Spleen (tissue), 11 donors: ENCODE measurements at regions not wholly inside any gene's neighbourhood (a gene's known extent, or its start where the extent isn't known, plus 50 kb on each side); places are given as distances from the start of the nearest gene placed in this dataset.

Source experiments
- DNase-seq: peaks from one replicate; pipeline ENCODE4 v3.0.0-alpha.2; 2020
- H3K27ac ChIP-seq, 8 donors: fragments of 200-600 bp; sonication (generic) in 7 of 8; 1 replicate in 4 of 8; 2 replicates in 4 of 8; pipeline versions ENCODE4 v1.5.0 to v1.8.0; 2016 to 2021; ENCODE audit warnings: inconsistent platforms in 4 of 8, mild to moderate bottlenecking in 4 of 8, moderate library complexity in 1 of 8
- H3K27me3 ChIP-seq, 7 donors: fragments of 200-600 bp; sonication (generic) in 6 of 7; replicated peaks in 1 of 7; 1 replicate in 4 of 7; 2 replicates in 3 of 7; pipeline versions ENCODE4 v1.5.0 to v1.8.0; 2016 to 2021; ENCODE audit warnings: inconsistent platforms in 3 of 7, mild to moderate bottlenecking in 1 of 7
- H3K36me3 ChIP-seq, 6 donors: fragments of 200-600 bp; sonication (generic) in 5 of 6; 1 replicate in 4 of 6; 2 replicates in 2 of 6; pipeline versions ENCODE4 v1.5.0 to v1.8.0; 2016 to 2021; ENCODE audit warnings: inconsistent platforms in 2 of 6
- H3K4me1 ChIP-seq, 6 donors: fragments of 200-600 bp; sonication (generic) in 5 of 6; 1 replicate in 3 of 6; 2 replicates in 3 of 6; pipeline versions ENCODE4 v1.5.0 to v1.8.0; 2016 to 2021; ENCODE audit warnings: inconsistent platforms in 3 of 6
- H3K4me3 ChIP-seq, 8 donors: fragments of 200-600 bp; sonication (generic) in 7 of 8; 1 replicate in 4 of 8; 2 replicates in 4 of 8; pipeline versions ENCODE4 v1.5.0 to v1.8.0; 2016 to 2021; ENCODE audit warnings: inconsistent platforms in 4 of 8, mild to moderate bottlenecking in 4 of 8, moderate library complexity in 2 of 8
- H3K9me3 ChIP-seq, 8 donors: fragments of 200-600 bp; sonication (generic) in 7 of 8; 1 replicate in 4 of 8; 2 replicates in 4 of 8; pipeline versions ENCODE4 v1.5.0 to v1.8.0; 2016 to 2021; ENCODE audit warnings: inconsistent platforms in 4 of 8
- POLR2A ChIP-seq, 3 donors: fragments of 450-650 bp; IDR thresholded peaks; one replicate each; pipeline ENCODE4 v1.5.1; 2017; ENCODE audit warnings: antibody characterized with exemption in 3 of 3, mild to moderate bottlenecking in 1 of 3
- POLR2AphosphoS5 ChIP-seq, 3 donors: sonication (generic); formaldehyde crosslinking; IDR thresholded peaks; one replicate each; pipeline ENCODE4 v1.5.1; 2017; ENCODE audit warnings: antibody characterized with exemption in 3 of 3
- WGBS, 5 donors: extraction: QIAGEN DNeasy Blood & Tissue Kit in 3 of 5; methylation state at CpG; one replicate each; pipeline versions ENCODE4 v1.1.5 to v1.1.7; 2013 to 2018; 5-methylcytosine and 5-hydroxymethylcytosine counted together
- intact Hi-C: fragments of 100-400 bp; cut with DNase I; formaldehyde crosslinking; loops from one replicate; pipeline ENCODE4 v1.15.0; 2023; ENCODE audit warnings: low total_unique reads
- TF ChIP-seq, protein P1 (sequence below), 11 experiments: fragments of 200-600 bp in 7 of 11; fragments of 450-650 bp in 4 of 11; sonication (generic) in 4 of 11; IDR thresholded peaks in 8 of 11; conservative IDR thresholded peaks in 3 of 11; 1 replicate in 7 of 11; 2 replicates in 4 of 11; pipeline versions ENCODE4 v1.4.0 to v1.8.0; 2016 to 2021; ENCODE audit warnings: antibody characterized with exemption in 11 of 11, inconsistent platforms in 4 of 11, mild to moderate bottlenecking in 1 of 11
- donor health status: healthy with polysubstance abuse.
- donor health status: DM: no; HTN: no; CAD: no; lungs with moderate emphysema.
- donor health status: DM: no; HTN: no; CAD: no.
- donor health status: Bipolar disorder and iron deficiency.
- donor health status: healthy.
- donor health status: DM: no; HTN: no; CAD: no.
- donor health status: DM: yes; HTN: yes; CAD: no.

DNA sequence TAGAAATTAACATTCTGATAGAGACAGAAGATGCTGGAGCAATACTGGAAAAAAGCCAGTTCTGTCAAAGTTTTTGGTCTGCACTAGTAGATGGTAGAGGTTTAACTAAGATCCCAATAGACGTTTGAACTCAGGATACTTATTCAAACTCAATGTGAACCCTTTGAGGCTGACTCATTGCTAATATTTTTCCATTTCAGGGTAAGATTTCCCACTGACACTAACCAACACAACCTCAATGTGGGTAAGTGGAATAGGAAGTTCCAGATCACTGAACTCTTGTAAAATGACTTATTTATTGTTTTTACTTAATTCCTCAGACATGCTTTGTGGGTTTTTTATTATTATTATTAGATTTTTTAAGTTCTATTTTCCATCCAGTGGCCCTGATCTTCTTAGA is 1024.8 kb downstream of the EPHA3 start:
- H3K36me3 ChIP-seq: no peaks in the 10 kb centered on the region
- intact Hi-C loops: no loop called here
- 16 to 58% (median 32%) methylated on average over 1 of the region's 1 CpG for WGBS, 5 donors

DNA sequence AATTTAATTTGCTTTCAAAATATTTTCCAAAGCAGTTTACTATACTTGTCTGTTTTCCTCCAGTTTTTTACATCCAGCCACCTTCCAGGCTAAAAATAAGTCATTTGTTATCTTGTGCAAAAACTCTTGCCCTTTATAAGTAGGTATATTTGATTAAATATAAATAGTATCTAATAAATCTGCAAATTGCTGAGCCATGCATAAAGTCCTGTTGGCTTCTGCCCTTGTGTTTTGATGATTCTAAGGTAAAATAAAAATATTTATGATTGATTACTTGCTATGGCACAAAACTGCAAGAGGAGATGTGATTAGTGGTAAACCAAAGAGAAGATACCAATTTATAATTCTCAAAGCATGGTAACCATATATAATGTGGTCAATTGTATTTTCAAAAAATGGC is 1026.7 kb downstream of the EPHA3 start:
- intact Hi-C loops: no loop called here
- TF ChIP-seq, protein P1, sequence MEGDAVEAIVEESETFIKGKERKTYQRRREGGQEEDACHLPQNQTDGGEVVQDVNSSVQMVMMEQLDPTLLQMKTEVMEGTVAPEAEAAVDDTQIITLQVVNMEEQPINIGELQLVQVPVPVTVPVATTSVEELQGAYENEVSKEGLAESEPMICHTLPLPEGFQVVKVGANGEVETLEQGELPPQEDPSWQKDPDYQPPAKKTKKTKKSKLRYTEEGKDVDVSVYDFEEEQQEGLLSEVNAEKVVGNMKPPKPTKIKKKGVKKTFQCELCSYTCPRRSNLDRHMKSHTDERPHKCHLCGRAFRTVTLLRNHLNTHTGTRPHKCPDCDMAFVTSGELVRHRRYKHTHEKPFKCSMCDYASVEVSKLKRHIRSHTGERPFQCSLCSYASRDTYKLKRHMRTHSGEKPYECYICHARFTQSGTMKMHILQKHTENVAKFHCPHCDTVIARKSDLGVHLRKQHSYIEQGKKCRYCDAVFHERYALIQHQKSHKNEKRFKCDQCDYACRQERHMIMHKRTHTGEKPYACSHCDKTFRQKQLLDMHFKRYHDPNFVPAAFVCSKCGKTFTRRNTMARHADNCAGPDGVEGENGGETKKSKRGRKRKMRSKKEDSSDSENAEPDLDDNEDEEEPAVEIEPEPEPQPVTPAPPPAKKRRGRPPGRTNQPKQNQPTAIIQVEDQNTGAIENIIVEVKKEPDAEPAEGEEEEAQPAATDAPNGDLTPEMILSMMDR (IDR thresholded peaks at IDR 0.05 in 8 of 11, conservative IDR thresholded peaks at IDR 0.05 in 3 of 11): no peak
- TF ChIP-seq POLR2AphosphoS5 (IDR thresholded peaks at IDR 0.05): no peak
- TF ChIP-seq POLR2A (IDR thresholded peaks at IDR 0.05): no peak
- Histone ChIP-seq H3K36me3 (no peaks in the 10 kb centered on the region), H3K27ac (no peak overlapping the region), H3K9me3 (no peaks in the 10 kb centered on the region), H3K27me3 (no peaks in the 10 kb centered on the region), H3K4me1 (no peaks in the 10 kb centered on the region), H3K4me3 (no peak overlapping the region)
- DNase-seq: no peak

More for the DNA sequence above, 1024.8 kb downstream of the EPHA3 start:
- Histone ChIP-seq H3K27ac (no peak overlapping the region), H3K4me1 (no peaks in the 10 kb centered on the region), H3K27me3 (no peaks in the 10 kb centered on the region), H3K4me3 (no peak overlapping the region), H3K9me3 (peaks cover 0 to 15% (median 8%) of the 10 kb centered on the region in 8 donors)
- DNase-seq: no peak
- TF ChIP-seq, protein P1 (IDR thresholded peaks at IDR 0.05 in 8 of 11, conservative IDR thresholded peaks at IDR 0.05 in 3 of 11): no peak
- TF ChIP-seq POLR2AphosphoS5 (IDR thresholded peaks at IDR 0.05) (no peak), POLR2A (IDR thresholded peaks at IDR 0.05) (no peak)

DNA sequence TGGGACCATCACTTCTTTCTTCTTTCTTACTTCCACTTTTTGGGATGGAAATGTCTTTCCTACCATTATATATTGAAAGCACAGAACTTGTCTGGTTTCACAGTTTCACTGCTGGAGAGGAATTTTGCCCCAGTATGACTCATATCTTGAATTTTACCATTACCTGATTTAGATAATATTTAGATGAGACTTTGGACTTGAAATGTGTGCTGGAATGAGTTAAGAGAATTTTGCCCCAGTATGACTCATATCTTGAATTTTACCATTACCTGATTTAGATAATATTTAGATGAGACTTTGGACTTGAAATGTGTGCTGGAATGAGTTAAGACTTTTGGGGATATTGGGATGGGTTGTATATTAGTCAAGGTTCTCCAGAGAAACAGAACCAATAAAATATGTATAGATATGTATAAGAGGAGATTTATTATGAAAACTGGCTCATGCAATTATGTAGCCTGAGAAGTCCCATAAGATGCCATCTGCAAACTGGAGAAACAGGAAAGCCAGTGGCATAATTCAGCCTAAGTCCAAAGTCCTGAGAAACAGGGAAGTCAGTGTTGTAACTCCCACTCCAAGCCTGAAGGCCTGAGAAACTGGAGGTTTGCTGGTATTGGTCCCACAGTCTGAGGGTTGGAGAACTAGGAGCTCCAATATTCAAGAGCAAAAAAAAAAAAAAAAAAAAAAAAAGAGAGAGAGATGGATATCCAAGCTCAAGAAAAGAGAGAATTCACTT is 1029.2 kb downstream of the EPHA3 start:
- no peaks in the 10 kb centered on the region for H3K4me1 ChIP-seq
- TF ChIP-seq POLR2AphosphoS5 (IDR thresholded peaks at IDR 0.05): no peak
- intact Hi-C loops: no loop called here
- H3K27ac ChIP-seq: no peak overlapping the region
- no peak for DNase-seq
- no peaks in the 10 kb centered on the region for H3K9me3 ChIP-seq
- no peaks in the 10 kb centered on the region for H3K36me3 ChIP-seq
- H3K4me3 ChIP-seq: no peak overlapping the region
- no peaks in the 10 kb centered on the region for H3K27me3 ChIP-seq

DNA sequence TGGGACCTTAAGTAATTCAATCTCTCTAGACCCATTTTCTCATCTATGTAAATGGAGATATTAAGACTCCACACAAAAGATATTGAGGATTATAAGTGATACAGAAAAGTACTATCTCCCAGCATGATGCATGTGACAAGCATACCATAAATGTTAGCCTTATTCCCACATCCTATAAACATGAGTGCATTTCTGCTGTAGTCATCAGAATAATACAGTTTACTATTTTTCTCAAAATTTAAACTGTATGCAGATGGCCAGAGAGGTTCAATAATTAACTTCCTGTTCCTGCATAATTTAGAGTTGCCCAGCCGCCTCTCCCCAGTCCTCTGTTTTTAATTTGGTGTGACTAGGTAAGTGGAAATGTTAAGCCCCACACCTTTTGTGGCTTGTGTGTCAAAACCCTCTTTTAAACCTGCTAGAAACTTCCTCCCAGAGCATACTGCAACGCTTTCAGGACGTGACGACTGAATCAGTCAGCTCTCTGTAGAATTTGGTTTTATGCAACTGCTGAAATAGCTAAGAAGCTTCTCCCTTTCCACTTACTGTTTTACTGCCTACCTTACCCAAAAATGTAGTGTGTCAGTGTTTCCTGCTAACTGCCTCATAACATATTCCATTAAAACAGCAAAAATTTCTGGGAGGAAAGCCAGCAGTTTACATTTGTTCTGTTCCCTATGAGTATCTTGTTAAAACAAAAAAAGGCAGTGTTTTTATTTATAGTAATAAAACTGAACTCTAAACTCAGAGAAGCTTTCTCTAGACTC is 1037.9 kb downstream of the EPHA3 start:
- Histone ChIP-seq H3K27me3 (no peaks in the 10 kb centered on the region), H3K36me3 (no peaks in the 10 kb centered on the region), H3K4me1 (no peaks in the 10 kb centered on the region), H3K9me3 (peaks cover 0 to 4% (median 0%) of the 10 kb centered on the region in 8 donors), H3K27ac (no peak overlapping the region), H3K4me3 (no peak overlapping the region)
- intact Hi-C loops: no loop called here
- WGBS, 5 donors: 12 to 36% (median 20%) methylated on average over 4 of the region's 4 CpGs
- TF ChIP-seq POLR2A (IDR thresholded peaks at IDR 0.05): no peak
- TF ChIP-seq, protein P1 (IDR thresholded peaks at IDR 0.05 in 8 of 11, conservative IDR thresholded peaks at IDR 0.05 in 3 of 11): no peak
- TF ChIP-seq POLR2AphosphoS5 (IDR thresholded peaks at IDR 0.05): no peak
- DNase-seq: no peak
